GM19455 (cell line): ENCODE measurements at regions not wholly inside any gene's neighbourhood (a gene's known extent, or its start where the extent isn't known, plus 50 kb on each side); places are given as distances from the start of the nearest gene placed in this dataset.

Source experiments
- ATAC-seq: cut with Tn5 transposase; IDR thresholded peaks from one replicate; pipeline ENCODE4 v1.9.1; 2021; ENCODE audit not compliant: unreplicated experiment

DNA sequence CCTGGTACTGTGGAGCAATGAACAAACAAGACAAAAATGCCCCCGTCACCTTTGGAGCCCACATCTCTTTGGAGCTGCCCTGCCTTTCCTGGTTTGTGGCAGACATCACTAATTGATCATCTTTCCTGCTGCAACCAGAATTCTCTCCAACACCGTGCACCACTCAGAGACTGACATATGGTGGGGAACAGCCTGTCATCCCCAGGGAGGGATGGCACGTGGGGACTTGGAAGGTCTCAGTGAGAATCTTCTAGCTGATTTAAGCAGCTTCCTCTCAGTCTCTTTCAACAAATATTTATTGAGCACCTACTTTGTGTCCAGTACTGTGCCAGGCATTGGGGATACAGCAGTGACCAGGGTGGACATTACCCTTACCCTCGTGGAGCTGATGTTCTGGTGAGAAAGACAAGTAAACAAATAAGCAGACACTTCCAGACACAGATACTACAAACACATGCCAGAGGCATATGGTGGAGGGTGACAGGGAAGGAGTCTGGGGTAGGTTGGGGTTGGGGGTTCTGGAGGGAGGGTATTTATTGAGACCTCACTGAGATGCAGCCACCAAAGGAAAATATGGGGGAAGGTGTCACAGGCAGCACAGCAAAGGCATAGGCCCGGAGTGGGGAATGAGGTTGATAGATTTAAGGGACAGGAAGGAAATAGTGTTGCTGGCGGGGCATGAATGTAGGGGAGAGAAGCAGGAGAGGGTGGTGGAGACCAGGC, 82.3 kb downstream of the CEBPB start:
- ATAC-seq: no peak

DNA sequence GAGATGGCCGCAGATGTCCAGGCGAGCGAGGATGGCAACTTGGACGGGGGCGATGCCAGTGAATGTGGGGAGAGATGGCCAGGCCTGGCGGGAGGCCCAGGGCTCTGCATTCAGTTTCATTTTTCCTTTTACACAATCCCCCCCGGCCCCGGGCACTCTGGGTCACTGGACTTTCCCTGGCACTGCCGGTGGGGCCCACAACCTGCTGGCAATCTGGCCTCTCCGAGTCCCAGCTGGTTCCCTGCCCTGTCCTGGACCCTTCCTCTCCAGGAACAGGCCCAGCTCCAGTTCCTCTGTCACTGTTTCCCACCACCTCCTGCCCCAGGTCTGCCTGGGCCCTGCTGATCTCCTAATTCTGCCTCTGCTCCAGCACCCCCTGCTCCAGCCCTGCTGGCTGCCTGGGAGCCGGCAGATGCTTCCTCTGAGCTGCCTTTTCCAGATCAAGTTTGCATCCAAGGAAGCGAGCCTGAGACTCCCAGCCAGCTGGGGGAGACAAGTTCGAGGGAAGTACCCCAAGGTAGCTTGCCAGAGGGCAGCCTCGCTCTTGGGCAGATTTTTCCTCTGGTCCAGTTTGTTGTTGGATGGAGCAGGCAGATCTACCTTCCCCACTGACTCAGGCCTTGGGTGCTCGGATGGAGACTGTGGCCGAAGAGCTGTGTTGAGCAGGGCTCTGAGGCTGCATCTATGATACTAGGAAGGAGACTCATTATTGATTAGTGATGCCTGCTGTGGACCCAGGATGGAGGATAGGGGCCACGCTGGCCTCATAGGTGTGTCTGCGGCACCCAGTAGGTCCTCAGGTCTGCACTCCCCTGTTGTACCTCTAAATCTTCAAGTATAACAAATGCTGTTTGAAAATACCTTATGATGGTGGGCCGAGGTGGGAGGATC, 83.2 kb downstream of the CEBPB start:
- ATAC-seq: no peak

DNA sequence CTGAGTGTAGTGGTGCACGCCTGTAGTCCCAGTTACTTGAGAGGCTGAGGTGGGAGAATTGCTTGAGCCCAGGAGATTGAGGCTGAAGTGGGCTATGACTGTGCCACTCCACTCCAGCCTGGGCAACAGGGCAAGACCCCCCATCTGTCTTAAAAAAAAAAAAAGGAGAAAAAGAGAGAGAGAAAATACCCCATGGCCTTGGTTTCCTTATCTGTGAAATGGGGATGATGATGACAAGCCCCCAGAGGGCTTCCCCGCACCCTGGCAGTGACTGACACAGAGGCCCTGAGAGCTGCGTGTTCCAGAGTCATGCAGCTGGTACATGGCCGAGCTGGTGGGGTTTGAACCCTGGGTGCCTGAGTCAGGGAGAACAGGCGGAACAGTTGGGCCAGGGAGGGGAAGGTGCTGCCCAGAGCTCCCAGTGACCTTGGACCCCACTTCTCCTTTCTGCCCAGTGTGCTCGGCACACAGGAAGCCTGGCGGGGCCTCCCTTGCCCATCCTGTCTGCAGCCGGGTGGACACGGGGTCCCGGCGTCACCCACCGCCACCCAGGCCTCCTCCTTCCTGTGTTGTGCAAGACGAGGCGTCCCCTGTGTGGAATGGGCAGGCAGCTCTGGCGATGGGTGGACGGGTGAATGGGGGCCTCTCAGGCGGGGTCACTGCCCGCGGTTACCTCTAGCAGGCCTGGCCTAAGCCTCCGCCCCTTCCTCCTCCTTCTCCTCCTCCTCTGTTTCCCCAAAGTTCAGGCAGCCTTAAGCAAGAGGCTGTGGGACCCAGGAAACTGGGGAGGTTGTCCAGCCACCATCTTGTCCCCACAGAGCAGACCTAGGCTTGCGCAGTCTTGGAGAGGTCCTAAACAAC, 84.2 kb downstream of the CEBPB start:
- ATAC-seq: no peak

DNA sequence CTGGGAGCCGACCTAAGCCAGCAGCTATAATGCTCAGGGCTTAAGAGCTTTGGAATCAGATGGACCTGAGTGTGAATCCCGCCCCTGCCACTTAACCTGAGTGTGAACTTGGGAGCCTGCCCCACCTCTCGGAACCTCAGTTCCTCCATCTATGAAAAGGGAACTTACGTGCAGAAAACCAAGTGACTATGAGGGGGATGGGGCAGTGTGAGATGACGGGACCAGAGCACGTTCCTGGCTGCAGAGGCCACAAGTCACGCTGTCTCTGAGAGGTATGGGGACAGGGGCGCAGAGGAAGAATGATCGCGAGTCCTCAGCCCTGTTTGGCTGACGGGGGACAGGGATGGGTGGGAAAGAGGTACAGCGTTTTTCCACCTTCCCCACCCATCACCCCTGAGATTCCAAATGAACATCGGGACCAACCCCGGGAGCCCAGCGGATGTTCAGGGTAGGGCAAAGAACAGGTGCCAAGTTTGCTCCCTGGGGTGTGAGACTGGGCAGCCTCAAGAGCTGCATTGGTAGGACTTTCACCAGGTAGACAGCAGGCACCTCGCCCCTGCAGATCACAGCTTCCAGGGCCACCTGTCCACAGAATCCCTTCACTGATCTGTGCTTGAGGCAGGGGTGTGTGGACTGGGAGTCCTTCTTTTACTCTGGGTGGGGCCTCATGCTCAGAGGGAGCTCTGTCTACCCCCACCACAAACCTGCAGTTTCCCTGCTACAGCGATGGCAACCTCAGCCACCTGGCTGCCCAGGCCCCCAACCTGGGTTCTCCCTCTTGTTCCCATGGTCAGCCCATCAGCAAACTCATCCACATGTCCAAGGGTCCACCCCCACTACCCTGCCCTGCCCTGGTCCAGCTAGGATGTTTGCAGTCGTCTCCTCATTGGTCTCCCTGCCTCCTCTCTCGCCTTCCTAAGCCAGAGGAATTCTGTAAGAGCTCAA, 85.8 kb downstream of the CEBPB start:
- ATAC-seq: no peak

DNA sequence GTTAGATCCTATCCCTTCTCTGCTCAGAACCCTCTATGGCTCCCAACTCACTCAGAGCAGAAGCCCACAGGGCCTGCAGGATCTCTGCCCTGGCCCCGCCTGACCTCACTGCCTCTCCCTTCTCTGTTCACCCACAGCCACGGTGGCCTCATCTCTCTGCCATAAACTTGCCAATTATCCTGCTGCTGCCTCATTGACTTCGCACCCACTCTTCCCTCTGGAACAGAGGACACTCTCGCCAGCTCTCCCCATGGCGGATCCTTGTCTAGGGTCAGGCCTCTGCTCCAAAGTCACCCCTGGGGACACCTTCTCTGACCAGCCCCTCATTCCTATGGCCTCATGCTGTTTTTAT, 86.4 kb downstream of the CEBPB start:
- no peak for ATAC-seq

DNA sequence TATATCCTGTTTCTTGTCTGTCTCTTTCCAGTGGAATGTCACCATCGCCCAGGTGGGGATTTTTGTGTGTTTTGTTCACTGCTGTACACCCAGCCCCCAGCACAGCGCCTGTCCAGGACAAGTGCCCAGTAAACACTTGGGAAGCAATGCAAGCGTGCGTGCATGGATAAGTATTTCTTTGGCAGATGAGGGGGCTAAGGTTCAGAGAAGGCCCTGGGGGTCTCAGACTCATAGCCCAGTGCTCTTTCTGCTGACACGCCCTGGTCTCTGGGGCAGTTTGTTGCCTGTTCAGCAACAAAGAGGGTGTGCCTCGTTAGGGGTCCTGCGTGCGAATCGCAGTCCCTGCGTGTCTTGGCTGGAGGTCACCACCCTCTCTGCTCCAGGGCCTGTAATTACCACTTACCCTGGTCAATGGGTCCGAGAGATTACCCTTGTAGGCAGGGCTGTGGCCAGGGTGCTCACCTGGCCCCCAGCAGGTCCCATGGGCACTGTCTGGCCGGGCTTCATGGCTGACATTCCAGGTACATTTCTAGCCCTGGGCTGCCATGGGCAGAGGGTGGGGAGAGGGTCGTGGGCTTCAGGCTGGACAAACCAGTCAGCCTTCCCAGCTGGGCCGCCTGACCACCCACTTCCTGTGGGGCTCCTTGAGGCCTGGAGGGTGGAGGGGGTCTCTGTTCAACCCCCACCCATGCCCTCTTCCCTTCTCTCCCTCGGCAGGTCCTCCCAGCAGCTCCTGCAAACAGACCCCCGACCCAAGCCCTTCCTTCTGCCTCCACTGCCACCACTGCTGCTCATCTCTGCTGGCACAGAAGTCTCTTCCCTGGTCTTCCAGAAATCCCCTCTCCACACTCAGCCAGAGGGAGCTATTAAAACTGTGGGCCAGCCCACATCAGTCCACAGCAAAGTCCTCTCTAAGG, 87.1 kb downstream of the CEBPB start:
- no peak for ATAC-seq

DNA sequence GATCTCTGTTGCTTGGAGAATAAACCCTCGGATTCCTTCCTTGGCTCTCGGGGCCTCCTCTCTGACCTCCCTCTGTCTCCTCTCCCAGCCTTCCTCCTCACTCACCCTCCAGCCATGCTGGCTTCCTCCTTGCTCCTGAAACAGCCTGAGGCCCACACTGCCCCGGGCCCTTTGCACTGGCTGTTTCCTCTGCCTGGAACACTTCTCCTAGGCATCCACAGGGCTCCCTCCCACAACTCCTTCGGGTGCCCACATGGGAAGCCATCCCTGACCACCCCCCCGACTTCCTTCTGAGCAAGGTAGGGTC, 87.7 kb downstream of the CEBPB start:
- no peak for ATAC-seq

DNA sequence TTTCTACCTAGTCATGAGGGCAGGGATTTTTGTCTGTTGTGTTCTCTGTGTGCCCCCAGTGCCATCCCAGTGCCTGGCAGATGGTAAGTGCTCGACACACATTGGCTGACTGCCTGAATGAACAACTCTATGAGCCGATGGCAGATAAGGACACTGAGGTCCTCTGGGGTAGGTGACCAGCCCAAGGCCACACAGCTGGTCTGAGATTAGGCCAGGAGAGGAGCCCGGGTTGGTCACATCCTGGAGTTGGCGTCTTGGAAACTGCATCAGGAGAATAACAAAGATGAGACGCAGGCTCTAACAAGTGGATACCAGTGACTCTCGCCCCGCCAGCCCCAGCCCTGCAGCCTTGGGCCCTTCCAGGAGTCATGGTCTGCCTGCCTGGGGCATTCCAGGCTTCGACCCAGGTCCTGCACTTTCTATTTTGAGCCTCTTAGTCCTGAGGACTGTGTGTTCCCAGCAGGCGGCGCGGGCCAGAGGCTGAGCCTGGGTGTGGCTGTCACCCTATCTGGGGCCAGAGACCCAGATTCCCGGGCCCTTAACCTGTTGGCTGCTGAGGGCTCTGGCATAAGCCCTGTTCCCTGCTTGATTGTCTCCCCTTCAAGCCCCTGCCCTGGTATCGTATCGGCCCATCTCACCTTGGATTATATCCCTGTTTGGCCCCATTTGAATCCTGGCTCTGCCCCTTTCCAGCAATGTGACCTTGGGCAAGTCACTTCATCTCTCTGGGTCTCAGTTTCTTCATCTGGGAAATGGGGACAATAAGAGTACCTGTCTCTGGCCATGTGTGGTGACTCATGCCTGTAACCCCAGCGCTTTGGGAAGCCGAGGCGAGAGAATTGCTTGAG, 88.3 kb downstream of the CEBPB start:
- no peak for ATAC-seq

DNA sequence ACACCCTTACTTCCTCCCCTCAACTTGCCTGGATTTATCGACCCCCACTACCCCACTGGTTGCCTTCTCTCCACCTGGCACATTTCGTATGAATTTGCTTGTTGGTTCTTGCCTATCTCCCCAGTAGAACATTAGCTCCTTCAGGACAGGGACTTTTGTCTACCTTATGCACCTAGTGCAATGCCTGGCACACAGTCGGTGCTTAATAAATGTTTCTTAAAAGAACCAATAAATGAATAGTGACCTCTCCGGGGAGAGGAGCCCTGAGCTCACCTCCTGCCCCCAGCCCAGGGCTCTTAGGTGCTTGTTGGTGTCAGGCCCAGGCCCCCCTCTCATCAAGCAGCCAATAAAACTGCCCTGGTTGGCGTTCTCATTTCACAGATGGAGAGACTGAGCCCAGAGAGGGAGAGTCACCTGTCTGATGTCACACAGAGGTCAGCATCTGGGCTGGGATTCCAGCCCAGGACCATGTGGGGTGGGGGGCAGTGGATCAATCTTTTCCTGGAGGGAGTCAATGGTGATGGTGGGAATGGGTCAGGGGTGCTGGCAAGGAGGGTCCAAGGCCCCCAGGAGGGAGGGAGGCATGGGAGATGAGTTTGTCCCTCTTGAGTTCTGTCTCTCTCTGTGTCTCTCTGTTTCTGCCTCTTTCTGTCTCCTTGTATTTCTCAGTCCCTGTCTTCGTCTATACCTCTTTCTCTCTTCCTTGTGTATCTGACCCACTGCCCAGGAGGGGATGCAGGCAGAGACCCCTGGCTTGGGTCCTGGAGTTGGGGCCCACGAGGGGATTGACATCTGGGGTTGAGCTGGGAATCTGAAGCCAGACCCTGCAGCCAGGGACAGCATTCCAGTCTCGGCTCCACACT, 89.6 kb downstream of the CEBPB start:
- no peak for ATAC-seq

DNA sequence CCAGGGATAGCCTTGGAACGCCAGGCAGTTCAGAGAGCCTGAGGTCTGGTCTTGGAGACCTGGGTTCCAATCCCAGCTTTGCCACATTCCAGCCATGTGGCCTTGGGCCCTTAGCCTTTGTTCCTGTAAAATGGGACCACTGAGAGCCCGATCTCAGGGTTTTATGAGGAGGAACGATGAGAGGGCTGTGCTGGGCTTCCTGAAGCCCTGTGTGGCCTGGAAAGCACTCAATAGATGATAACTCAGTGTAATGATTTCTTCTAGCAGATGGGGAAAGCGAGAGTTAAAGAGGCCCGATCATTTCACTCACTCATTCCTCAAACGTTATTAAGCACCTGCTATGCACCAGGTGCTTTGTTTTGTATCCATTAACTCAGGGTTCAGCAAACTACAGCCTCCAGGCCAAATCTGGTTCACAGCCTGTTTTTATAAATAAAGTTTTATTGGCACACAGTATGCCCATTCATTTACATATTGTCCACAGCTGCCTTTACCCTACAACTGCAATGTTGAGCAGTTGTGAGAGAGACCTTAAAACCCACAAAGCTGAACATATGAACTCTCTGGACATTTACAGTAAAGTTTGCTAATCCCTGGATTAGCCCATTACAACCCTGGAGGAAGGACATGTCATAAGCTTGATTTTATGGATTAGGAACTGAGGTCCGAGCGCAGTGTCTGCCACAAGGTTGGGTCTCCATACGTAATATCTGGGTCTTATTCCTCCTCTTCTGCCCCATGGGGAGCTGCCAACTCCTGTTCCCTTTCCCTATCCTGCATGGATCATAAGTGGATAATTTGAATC, 90.4 kb downstream of the CEBPB start:
- ATAC-seq: no peak

DNA sequence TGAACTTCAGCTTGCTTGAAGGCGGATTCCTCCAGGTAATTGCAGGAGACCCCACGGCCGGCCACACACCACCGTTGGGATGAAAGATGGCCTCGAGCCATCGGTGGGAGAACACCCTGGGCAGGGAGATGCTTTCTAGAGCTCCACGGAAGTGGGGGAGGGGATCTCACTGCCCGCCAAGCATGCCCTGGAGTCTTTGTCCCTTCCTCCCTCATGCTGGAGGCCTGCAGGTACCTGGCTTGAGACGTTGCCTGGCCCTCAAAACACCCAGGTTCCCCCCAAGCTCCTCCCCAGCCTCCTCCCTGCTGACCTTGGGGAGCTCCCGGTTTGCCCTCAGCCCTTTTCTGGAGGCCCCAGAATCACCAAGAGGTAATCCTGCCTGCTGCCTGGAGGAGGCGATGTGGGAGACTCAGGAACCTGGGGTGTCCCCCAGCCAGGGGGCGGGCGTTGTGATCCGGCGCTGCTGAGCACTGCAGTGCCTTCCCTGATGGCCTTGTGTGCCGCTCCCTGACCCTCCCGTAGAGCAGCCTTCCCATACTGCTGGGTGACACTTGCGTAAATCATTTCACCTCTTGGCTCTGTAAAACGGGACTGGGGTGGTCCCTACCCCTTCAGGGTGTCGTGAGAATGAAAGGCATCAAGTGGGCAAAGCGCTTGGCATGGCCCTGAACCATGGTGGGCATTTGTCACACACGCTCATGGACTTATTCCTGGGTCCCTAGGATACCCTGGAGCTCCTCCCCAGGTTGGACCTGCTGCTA, 91.4 kb downstream of the CEBPB start:
- ATAC-seq: no peak

DNA sequence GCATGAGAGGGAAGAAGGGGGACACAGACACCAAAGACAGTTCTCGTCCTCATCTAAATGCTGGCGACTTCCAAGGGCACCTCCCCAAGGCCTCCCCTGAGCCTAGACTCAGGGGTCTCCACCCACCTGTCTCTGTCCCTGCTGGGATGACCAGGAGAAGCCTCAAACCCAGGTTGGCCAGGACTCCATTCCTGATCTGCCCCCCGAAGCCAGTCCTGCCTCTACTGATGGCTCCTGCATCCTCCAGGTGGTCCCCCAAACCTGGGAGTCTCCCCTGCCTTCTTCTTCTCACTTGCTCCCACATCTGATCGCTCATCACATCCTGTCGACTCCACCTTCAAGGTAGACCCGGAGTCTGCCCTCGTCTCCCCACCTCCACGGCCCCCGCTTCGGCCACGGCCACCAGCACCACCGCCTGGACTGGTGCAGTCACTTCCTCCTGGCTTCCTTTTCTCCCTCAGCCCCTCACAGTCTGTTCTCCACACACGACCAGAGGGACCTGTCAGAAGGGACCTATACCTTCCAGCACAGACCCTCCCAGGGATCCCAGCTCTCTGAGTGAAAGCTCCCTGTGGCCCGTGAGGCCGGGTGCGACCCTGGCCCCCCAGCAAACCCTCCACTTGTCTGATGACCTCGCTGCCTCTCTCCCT, 92.1 kb downstream of the CEBPB start:
- no peak for ATAC-seq

DNA sequence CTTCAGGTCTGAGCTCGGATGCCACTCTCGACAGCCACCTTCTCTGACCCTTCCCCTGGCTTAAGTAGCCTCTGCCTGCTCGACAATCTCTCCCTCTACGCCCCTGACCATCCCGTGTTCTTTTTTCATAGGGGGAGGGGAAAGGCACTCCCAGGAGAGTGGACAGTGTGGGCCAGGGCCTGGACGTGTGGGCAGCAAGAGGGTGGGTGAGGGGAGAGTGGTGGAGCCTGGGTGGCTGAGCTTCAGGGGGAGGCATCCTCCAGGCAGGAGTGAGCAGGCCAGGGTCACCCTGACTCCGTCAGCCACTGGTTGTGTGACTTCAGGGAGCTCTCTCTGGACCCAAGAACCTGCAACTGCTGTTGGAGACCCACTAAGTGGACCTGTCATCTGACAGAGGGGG, 92.7 kb downstream of the CEBPB start:
- no peak for ATAC-seq

DNA sequence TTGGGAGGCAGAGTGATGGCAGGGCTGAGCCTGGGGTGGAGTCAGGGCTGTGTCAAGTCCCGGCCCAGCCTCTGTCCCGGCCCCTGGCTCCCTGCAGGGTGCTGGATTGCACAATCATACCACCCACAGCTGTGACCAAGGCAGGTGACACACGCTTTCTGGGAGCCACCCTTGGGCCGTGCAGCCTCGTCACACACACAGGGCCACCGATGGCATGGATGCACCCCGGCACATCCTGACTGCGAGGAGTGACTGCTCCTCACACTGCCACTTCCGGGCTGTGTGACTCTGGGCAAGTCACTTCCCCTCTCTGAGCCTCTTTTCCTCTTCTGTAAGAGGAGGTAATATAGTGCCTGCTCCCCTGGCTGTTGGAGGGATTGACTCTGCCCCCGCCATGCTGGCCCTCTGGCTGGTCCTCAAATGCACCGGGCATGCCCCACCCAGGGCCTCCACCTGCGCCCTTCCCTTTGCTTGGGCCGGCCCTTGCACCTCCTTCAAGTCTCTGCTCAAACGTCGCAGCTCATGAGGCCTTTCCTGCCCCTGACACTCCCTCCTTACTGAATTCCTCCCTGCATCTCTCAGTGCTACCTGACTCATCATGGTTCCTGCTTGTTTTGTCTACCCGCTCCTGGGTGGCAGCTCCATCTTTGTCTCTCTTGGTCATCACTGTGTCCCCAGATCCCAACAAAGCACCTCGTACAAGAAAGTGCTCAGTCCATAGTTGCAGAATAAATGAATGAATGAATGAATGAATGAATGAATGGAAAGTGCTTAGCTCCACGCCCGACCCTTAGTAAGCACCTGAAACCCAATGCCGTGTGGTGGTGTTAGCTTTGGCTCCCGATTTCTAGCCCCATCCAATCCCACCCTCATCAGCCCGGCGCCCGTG, 93.5 kb downstream of the CEBPB start:
- ATAC-seq: no peak
